Inflammatory macrophage treated with lipopolysaccharide for 4 hours (primary cell): ENCODE measurements at regions not wholly inside any gene's neighbourhood (a gene's known extent, or its start where the extent isn't known, plus 50 kb on each side); places are given as distances from the start of the nearest gene placed in this dataset.

Source experiments
- DNase-seq: peaks from one replicate; pipeline ENCODE4 v3.0.0-alpha.2; 2020

DNA sequence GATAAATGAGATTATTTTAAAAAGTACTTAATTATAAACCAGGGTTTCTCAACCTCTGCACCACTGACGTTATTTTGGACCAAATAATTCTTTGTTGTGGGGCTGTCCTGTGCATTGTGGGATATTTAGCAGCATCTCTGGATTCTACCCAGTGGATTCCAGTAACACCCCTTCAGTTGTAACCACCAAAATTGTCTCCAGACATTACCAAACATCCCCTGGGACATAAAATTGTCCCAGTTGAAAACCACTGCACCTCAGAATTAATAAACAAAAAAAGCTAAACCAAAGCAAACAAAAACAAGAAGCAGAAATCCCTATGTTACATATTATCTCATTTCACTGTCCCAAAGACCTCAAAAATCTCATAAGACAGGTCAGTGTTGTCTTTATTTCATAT, 54.2 kb upstream of the GIMD1 start:
- no peak for DNase-seq

DNA sequence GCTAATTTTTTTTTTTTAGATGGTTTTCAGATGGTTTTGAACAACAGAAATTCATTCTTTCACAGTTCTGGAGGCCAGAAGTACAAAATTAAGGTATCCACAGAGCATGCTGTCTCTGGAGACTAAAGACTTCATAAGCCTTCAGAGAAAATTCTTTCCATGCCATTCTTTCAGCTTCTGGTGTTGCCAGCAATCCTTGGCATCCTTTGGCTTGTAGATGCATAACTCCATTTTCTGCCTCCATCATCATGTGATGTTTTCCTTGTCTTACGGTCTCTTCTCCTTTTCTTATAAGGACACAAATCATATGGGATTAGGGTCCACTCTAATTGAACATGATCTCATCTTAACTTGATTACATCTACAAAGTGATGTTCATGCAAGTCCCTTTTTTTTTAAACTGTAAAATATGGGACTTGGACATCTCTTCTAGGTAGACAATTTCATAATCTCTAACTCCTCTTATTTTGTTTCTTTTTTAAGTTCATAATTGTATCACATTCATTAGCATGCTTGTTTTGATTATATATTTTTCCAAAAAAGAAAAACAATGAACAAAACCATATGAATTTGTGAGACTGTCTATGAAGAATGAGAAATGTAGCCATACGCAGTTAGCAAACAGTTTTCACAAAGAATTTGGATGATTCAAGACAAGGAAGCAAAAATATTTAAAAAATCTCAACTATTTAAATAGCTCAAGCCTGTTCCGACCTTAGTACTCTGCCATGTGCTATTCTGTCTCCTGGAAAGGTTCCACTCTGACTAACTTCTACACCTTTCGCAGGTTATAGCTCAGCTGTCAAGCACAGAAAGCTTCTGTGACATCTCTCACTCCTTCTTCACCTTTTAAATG, 53.1 kb upstream of the GIMD1 start:
- DNase-seq: no peak

DNA sequence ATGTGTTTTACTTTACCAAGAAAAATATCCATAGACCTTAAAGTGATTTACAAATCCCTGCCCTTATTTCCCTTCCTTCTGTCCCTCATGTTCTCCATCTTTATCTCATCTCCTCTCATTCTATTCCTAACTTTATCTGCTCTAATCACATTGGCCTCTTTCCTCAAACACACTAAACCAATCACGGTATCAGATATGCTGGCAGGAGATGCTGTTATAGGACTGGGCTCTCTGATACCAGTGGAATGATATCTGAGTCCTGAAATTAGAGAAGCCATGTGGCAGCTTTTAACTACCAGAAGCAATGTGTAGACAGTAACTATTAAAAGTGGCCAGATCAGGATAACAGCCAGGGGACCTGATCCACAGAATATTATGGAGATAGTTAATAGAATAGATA, 49.9 kb upstream of the GIMD1 start:
- DNase-seq: no peak
